GM12878 (cell line): ENCODE measurements at regions not wholly inside any gene's neighbourhood (a gene's known extent, or its start where the extent isn't known, plus 50 kb on each side); places are given as distances from the start of the nearest gene placed in this dataset.

Source experiments
- ATAC-seq: fragments of 200-7000 bp; cut with Tn5 transposase; 3 replicates; pipeline ENCODE4 v1.9.1; 2020; ENCODE audit warnings: mild to moderate bottlenecking, moderate library complexity
- BruUV-seq: library from RNA; stranded (reverse); fragments of 400-500 nt; replicated peaks from 2 replicates; lab custom pipeline; 2021; lab: Mats Ljungman, UMichigan
- CTCF ChIA-PET: fragments of 300-600 bp; sonication (Branson Sonifier 250); formaldehyde crosslinking; extraction: SDS; loops from one replicate; lab custom pipeline; 2021; ENCODE audit warnings: inconsistent platforms; lab: Yijun Ruan, JAX
- POLR2A ChIA-PET: fragments of 350-600 bp; formaldehyde crosslinking; extraction: SDS; loops from one replicate; lab custom pipeline; 2021; ENCODE audit warnings: inconsistent platforms; lab: Charles Lee
- RAD21 ChIA-PET: fragments of 300-600 bp; sonication (Branson Sonifier 250); formaldehyde crosslinking; loops from one replicate; lab custom pipeline; 2023; ENCODE audit warnings: antibody characterized with exemption; ENCODE audit not compliant: unreplicated experiment; lab: Charles Lee
- SMC1A ChIA-PET: fragments of 300-600 bp; sonication (Branson Sonifier 250); formaldehyde crosslinking; loops from one replicate; lab custom pipeline; 2023; ENCODE audit not compliant: unreplicated experiment, uncharacterized antibody; lab: Charles Lee
- DNase-seq: peaks from one replicate; pipeline ENCODE4 v3.0.0-alpha.2; 2011; ENCODE audit warnings: low read depth, low spot score
- FAIRE-seq: peaks from 3 replicates; lab custom pipeline; 2011; peaks lifted over from hg19 to GRCh38; lab: Jason Lieb, UNC
- H2AFZ ChIP-seq: 2 replicates; pipeline ENCODE4 v1.6.0; 2011; ENCODE audit warnings: low read depth, low read length, control low read depth; ENCODE audit not compliant: control insufficient read depth
- H3K27ac ChIP-seq: 2 replicates; pipeline ENCODE4 v1.5.1; 2011; ENCODE audit warnings: control low read depth; ENCODE audit not compliant: control insufficient read depth, insufficient read depth
- H3K27me3 ChIP-seq, 2 experiments: replicated peaks in 1 of 2; 2 replicates each; pipeline versions ENCODE4 v1.6.0 to v1.6.1; 2011; ENCODE audit warnings: low read length in 1 of 2; ENCODE audit not compliant: control insufficient read depth in 2 of 2, insufficient read depth in 2 of 2
- H3K36me3 ChIP-seq, 2 experiments: 2 replicates each; pipeline ENCODE4 v1.5.1; 2011; ENCODE audit warnings: low read length in 1 of 2; ENCODE audit not compliant: control insufficient read depth in 2 of 2, insufficient read depth in 2 of 2
- H3K4me1 ChIP-seq: 2 replicates; pipeline ENCODE4 v1.6.1; 2011; ENCODE audit warnings: mild to moderate bottlenecking, low read length, moderate library complexity, mixed read lengths; ENCODE audit not compliant: control insufficient read depth, insufficient read depth
- H3K4me2 ChIP-seq: 2 replicates; pipeline ENCODE4 v1.6.0; 2011; ENCODE audit warnings: control low read depth; ENCODE audit not compliant: control insufficient read depth, insufficient read depth
- H3K4me3 ChIP-seq: fragments of 200-600 bp; sonication (generic); 2 replicates; pipeline ENCODE4 v1.5.1; 2016
- H3K79me2 ChIP-seq: 2 replicates; pipeline ENCODE4 v1.6.0; 2011; ENCODE audit warnings: low read length; ENCODE audit not compliant: control insufficient read depth, insufficient read depth
- H3K9ac ChIP-seq: 2 replicates; pipeline ENCODE4 v1.8.0; 2011; ENCODE audit warnings: low read length, control low read depth, mixed read lengths; ENCODE audit not compliant: control insufficient read depth, insufficient read depth
- H3K9me3 ChIP-seq: replicated peaks from 3 replicates; pipeline ENCODE4 v1.5.1; 2011; ENCODE audit warnings: mild to moderate bottlenecking, low read length; ENCODE audit not compliant: control insufficient read depth, insufficient read depth
- H4K20me1 ChIP-seq: 2 replicates; pipeline ENCODE4 v1.6.0; 2011; ENCODE audit not compliant: control insufficient read depth, insufficient read depth
- CHD4 ChIP-seq: fragments of 200-600 bp; sonication (generic); IDR thresholded peaks from 2 replicates; pipeline ENCODE4 v1.6.1; 2016; ENCODE audit warnings: mild to moderate bottlenecking
- HCFC1 ChIP-seq: fragments of 150-350 bp; IDR thresholded peaks from 2 replicates; pipeline ENCODE4 v1.6.1; 2014; ENCODE audit warnings: low read length
- IRF4 ChIP-seq: IDR thresholded peaks from 2 replicates; pipeline ENCODE4 v1.6.1; 2011; ENCODE audit warnings: low read depth, low read length
- POU2F2 ChIP-seq: IDR thresholded peaks from 3 replicates; pipeline ENCODE4 v1.6.1; 2011; ENCODE audit warnings: low read depth, mild to moderate bottlenecking, low read length, borderline replicate concordance
- SREBF1 ChIP-seq: IDR thresholded peaks from 2 replicates; pipeline ENCODE4 v1.6.1; 2012; ENCODE audit warnings: mild to moderate bottlenecking, low read length
- SREBF2 ChIP-seq: IDR thresholded peaks from 2 replicates; pipeline ENCODE4 v1.6.1; 2012; ENCODE audit warnings: mild to moderate bottlenecking, low read length
- SRF ChIP-seq, 2 experiments: IDR thresholded peaks; 2 replicates each; pipeline ENCODE4 v1.6.1; 2011; ENCODE audit warnings: low read depth in 2 of 2, low read length in 2 of 2, mild to moderate bottlenecking in 1 of 2, moderate library complexity in 1 of 2
- TAF1 ChIP-seq: IDR thresholded peaks from 2 replicates; pipeline ENCODE4 v1.6.1; 2011; ENCODE audit warnings: mild to moderate bottlenecking, low read depth, low read length, borderline replicate concordance
- WGBS: methylation state at CpG from one replicate; pipeline ENCODE4 v1.1.6; 2016; ENCODE audit warnings: low lambda C conversion rate; ENCODE audit not compliant: insufficient replicate concordance, insufficient coverage; ENCODE audit errors: missing lambda C conversion rate; 5-methylcytosine and 5-hydroxymethylcytosine counted together
- in situ Hi-C: fragments of 300-500 bp; cut with MboI; formaldehyde crosslinking; loops from 9 replicates; pipeline ENCODE4 v1.14.3; 2018; ENCODE audit warnings: mixed read lengths
- intact Hi-C: fragments of 100-400 bp; cut with micrococcal nuclease; formaldehyde crosslinking; loops from one replicate; pipeline ENCODE4 v1.14.2; 2022; ENCODE audit not compliant: unreplicated experiment
- TF ChIP-seq, protein P1 (sequence below): fragments of 450-650 bp; IDR thresholded peaks from 2 replicates; pipeline ENCODE4 v1.6.1; 2017; ENCODE audit warnings: mild to moderate bottlenecking, moderate library complexity
- TF ChIP-seq, protein P2 (sequence below), 3 experiments: IDR thresholded peaks in 2 of 3; conservative IDR thresholded peaks in 1 of 3; 2 replicates each; pipeline ENCODE4 v1.5.1; 2011; ENCODE audit warnings: low read depth in 3 of 3, low read length in 3 of 3, mild to moderate bottlenecking in 3 of 3, control low read depth in 2 of 3, moderate library complexity in 2 of 3, inconsistent platforms in 1 of 3, mixed read lengths in 1 of 3; ENCODE audit not compliant: control insufficient read depth in 2 of 3, insufficient read depth in 1 of 3; ENCODE audit errors: extremely low read depth in 1 of 3
- TF ChIP-seq, protein P3 (sequence below): IDR thresholded peaks from 2 replicates; pipeline ENCODE4 v1.6.1; 2011; ENCODE audit warnings: low read depth, low read length, improper control_type of control experiment, borderline replicate concordance

DNA sequence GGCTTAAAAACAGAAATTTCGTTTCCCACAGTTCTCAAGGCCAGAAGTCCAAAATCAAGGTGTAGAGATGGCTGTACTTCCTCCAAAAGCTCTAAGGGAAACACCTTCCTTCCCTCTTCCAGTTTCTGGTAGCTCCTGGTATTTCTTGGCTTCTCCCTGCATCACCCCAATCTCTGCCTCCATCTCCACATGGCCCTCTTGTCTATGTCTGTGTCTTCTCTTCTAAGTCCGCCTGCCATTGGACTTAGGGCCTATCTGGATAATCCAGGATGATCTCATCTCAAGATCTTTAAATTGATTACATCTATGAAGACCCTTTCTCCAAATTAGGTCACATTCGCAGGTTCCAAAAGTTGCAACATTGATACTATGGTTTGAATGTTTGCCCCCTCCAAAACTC, 105.6 kb downstream of the ATPSCKMT start:
- ChIA-PET SMC1A (interaction anchor here (0.5 kb wide), 1 partner anchor 11 kb away, joined by 3 read pairs; no protein-coding TSS in a partner anchor), POLR2A (no interaction called here), RAD21 (interaction anchor here (0.5 kb wide), 1 partner anchor 13 kb away, joined by 3 read pairs; no protein-coding TSS in a partner anchor), CTCF (no interaction called here)
- intact Hi-C loops = no loop called here
- TF ChIP-seq SRF (IDR thresholded peaks at IDR 0.05; ENCODE audit: low read depth in 2 of 2, low read length in 2 of 2) (no peak), CHD4 (no peak), POU2F2 (no peak), SREBF2 (no peak), TAF1 (no peak), IRF4 (no peak), SREBF1 (no peak), HCFC1 (no peak)
- TF ChIP-seq, protein P1, sequence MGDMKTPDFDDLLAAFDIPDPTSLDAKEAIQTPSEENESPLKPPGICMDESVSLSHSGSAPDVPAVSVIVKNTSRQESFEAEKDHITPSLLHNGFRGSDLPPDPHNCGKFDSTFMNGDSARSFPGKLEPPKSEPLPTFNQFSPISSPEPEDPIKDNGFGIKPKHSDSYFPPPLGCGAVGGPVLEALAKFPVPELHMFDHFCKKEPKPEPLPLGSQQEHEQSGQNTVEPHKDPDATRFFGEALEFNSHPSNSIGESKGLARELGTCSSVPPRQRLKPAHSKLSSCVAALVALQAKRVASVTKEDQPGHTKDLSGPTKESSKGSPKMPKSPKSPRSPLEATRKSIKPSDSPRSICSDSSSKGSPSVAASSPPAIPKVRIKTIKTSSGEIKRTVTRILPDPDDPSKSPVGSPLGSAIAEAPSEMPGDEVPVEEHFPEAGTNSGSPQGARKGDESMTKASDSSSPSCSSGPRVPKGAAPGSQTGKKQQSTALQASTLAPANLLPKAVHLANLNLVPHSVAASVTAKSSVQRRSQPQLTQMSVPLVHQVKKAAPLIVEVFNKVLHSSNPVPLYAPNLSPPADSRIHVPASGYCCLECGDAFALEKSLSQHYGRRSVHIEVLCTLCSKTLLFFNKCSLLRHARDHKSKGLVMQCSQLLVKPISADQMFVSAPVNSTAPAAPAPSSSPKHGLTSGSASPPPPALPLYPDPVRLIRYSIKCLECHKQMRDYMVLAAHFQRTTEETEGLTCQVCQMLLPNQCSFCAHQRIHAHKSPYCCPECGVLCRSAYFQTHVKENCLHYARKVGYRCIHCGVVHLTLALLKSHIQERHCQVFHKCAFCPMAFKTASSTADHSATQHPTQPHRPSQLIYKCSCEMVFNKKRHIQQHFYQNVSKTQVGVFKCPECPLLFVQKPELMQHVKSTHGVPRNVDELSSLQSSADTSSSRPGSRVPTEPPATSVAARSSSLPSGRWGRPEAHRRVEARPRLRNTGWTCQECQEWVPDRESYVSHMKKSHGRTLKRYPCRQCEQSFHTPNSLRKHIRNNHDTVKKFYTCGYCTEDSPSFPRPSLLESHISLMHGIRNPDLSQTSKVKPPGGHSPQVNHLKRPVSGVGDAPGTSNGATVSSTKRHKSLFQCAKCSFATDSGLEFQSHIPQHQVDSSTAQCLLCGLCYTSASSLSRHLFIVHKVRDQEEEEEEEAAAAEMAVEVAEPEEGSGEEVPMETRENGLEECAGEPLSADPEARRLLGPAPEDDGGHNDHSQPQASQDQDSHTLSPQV = no peak
- TF ChIP-seq, protein P2, sequence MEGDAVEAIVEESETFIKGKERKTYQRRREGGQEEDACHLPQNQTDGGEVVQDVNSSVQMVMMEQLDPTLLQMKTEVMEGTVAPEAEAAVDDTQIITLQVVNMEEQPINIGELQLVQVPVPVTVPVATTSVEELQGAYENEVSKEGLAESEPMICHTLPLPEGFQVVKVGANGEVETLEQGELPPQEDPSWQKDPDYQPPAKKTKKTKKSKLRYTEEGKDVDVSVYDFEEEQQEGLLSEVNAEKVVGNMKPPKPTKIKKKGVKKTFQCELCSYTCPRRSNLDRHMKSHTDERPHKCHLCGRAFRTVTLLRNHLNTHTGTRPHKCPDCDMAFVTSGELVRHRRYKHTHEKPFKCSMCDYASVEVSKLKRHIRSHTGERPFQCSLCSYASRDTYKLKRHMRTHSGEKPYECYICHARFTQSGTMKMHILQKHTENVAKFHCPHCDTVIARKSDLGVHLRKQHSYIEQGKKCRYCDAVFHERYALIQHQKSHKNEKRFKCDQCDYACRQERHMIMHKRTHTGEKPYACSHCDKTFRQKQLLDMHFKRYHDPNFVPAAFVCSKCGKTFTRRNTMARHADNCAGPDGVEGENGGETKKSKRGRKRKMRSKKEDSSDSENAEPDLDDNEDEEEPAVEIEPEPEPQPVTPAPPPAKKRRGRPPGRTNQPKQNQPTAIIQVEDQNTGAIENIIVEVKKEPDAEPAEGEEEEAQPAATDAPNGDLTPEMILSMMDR (IDR thresholded peaks at IDR 0.05 in 2 of 3, conservative IDR thresholded peaks at IDR 0.05 in 1 of 3; ENCODE audit: control insufficient read depth in 2 of 3, extremely low read depth in 1 of 3, insufficient read depth in 1 of 3, low read depth in 3 of 3, low read length in 3 of 3) = no peak
- TF ChIP-seq, protein P3, sequence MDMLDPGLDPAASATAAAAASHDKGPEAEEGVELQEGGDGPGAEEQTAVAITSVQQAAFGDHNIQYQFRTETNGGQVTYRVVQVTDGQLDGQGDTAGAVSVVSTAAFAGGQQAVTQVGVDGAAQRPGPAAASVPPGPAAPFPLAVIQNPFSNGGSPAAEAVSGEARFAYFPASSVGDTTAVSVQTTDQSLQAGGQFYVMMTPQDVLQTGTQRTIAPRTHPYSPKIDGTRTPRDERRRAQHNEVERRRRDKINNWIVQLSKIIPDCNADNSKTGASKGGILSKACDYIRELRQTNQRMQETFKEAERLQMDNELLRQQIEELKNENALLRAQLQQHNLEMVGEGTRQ = no peak
- DNase-seq (no peak), FAIRE-seq (no peak), ATAC-seq (no peak)
- no peaks in the 10 kb centered on the region for H3K79me2 ChIP-seq
- H3K4me3 ChIP-seq = no peak overlapping the region
- H3K27ac ChIP-seq = no peak overlapping the region
- H3K4me1 ChIP-seq = no peaks in the 10 kb centered on the region
- H3K9me3 ChIP-seq = no peaks in the 10 kb centered on the region; the same call in 2 of the 3 replicates
- H3K27me3 ChIP-seq = no peaks in the 10 kb centered on the region
- no peak overlapping the region for H3K4me2 ChIP-seq
- in situ Hi-C loops = no loop called here
- WGBS = 8% methylated on average over 3 of the region's 3 CpGs
- no peaks in the 10 kb centered on the region for H4K20me1 ChIP-seq
- BruUV-seq = no TSS peak
- no peak overlapping the region for H3K9ac ChIP-seq
- H2AFZ ChIP-seq = no peak overlapping the region
- H3K36me3 ChIP-seq = no peaks in the 10 kb centered on the region
